ENCODE measurements at regions not wholly inside any gene's neighbourhood (a gene's known extent, or its start where the extent isn't known, plus 50 kb on each side); places are given as distances from the start of the nearest gene placed in this dataset.

DNA sequence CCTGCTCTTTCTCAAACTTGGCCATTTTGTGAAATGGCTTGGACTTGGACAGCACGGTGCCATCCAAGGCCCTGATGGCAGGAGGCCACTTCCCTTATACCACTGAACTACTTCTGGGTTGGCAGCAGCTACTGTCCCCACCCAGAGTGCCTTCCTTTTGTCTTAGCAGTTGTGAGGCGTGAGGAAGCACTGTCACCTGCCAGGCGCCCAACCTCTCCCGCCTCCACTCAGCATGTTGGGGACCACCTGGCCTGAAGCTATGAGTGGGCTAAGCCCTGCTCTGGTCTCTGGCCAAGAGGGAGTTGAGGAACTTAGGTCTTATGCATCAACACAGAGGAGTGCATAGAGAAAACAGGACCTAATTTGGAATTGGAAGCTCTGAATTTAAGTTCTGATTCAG lies 276.0 kb downstream of the ENC1 start:
- Histone ChIP-seq H4K8ac (ENCODE audit: extremely low read depth, insufficient read depth, low read length) (no peak overlapping the region), H2BK20ac (ENCODE audit: low read length) (no peak overlapping the region), H3K4me3 (ENCODE audit: extremely low read depth in 1 of 4, insufficient read depth in 2 of 4, low read depth in 3 of 4, low read length in 4 of 4) (no peak overlapping the region), H2AK5ac (ENCODE audit: low read depth, low read length) (no peak overlapping the region), H3K79me1 (ENCODE audit: low read depth, low read length) (no peaks in the 10 kb centered on the region), H4K91ac (replicated peaks; ENCODE audit: insufficient read length, low read length) (no peak overlapping the region), H2BK12ac (ENCODE audit: low read depth, low read length) (no peak overlapping the region), H3K4ac (replicated peaks; ENCODE audit: insufficient read length, low read depth, low read length) (no peak overlapping the region), H4K5ac (ENCODE audit: insufficient read length, low read depth, low read length) (no peak overlapping the region), H3K4me1 (replicated peaks in 1 of 4; ENCODE audit: control insufficient read depth in 3 of 4, insufficient read depth in 4 of 4, low read length in 3 of 4) (no peaks in the 10 kb centered on the region), H2BK15ac (ENCODE audit: low read length) (no peak overlapping the region), H3K23me2 (ENCODE audit: low read depth, low read length) (no peaks in the 10 kb centered on the region; the same call in 1 of the 2 replicates), H3K27ac (ENCODE audit: low read depth, low read length) (no peak overlapping the region), H3K9ac (replicated peaks in 1 of 4; ENCODE audit: extremely low read depth in 1 of 4, low read depth in 3 of 4, low read length in 3 of 4) (no peak overlapping the region), H3K36me3 (ENCODE audit: control insufficient read depth in 2 of 4, insufficient read depth in 4 of 4, low read length in 3 of 4) (no peaks in the 10 kb centered on the region), H2BK120ac (replicated peaks; ENCODE audit: low read depth, low read length) (no peak overlapping the region), H3K56ac (replicated peaks; ENCODE audit: insufficient read length, low read depth, low read length) (no peak overlapping the region), H2BK5ac (ENCODE audit: low read depth, low read length) (no peak overlapping the region), H3K4me2 (ENCODE audit: insufficient read depth in 1 of 2, low read depth in 2 of 2, low read length in 2 of 2) (no peak overlapping the region), H3K27me3 (replicated peaks in 1 of 4; ENCODE audit: control insufficient read depth in 3 of 4, extremely low read depth in 1 of 4, insufficient read depth in 3 of 4, low read length in 3 of 4) (no peaks in the 10 kb centered on the region), H3K9me3 (ENCODE audit: insufficient read depth in 2 of 2, low read depth in 1 of 2, low read length in 1 of 2) (no peaks in the 10 kb centered on the region), H3K14ac (ENCODE audit: insufficient read length) (no peak overlapping the region), H4K20me1 (replicated peaks in 1 of 2; ENCODE audit: control insufficient read depth in 1 of 2, insufficient read depth in 2 of 2, low read length in 2 of 2) (no peaks in the 10 kb centered on the region), H2AFZ (ENCODE audit: low read length) (no peak overlapping the region), H3K18ac (ENCODE audit: extremely low read depth, low read length) (no peak overlapping the region), H3K23ac (ENCODE audit: insufficient read length) (no peak overlapping the region), H3K79me2 (ENCODE audit: control insufficient read depth in 1 of 2, insufficient read depth in 2 of 2, low read length in 2 of 2) (no peaks in the 10 kb centered on the region)
- DNase-seq (ENCODE audit: low read depth in 1 of 2, low spot score in 2 of 2) (no peak), FAIRE-seq (no peak)
- ChIA-PET CTCF (ENCODE audit: partially characterized antibody) (interaction anchor here (1.0 kb wide), 2 partner anchors 278 to 314 kb away, joined by 3 read pairs; no protein-coding TSS in a partner anchor), POLR2A (ENCODE audit: partially characterized antibody) (no interaction called here)
- 95% methylated on average over 4 of the region's 4 CpGs; no CpG with 5 or more reads in 1 of the 2 experiments for WGBS, 2 experiments (ENCODE audit: extremely low coverage in 1 of 2, insufficient coverage in 1 of 2, insufficient read length in 1 of 2, insufficient replicate concordance in 2 of 2, low coverage in 1 of 2, low lambda C conversion rate in 2 of 2, missing lambda C conversion rate in 1 of 2)
- TF ChIP-seq, protein P1, sequence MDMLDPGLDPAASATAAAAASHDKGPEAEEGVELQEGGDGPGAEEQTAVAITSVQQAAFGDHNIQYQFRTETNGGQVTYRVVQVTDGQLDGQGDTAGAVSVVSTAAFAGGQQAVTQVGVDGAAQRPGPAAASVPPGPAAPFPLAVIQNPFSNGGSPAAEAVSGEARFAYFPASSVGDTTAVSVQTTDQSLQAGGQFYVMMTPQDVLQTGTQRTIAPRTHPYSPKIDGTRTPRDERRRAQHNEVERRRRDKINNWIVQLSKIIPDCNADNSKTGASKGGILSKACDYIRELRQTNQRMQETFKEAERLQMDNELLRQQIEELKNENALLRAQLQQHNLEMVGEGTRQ (IDR thresholded peaks at IDR 0.05; ENCODE audit: low read length) = no peak
- TF ChIP-seq POLR2A (IDR thresholded peaks at IDR 0.05; ENCODE audit: control extremely low read depth in 1 of 2, low read depth in 2 of 2, low read length in 2 of 2) = no peak
- TF ChIP-seq CHD1 (IDR thresholded peaks at IDR 0.05; ENCODE audit: low read depth, low read length) = no peak
- TF ChIP-seq, protein P2, sequence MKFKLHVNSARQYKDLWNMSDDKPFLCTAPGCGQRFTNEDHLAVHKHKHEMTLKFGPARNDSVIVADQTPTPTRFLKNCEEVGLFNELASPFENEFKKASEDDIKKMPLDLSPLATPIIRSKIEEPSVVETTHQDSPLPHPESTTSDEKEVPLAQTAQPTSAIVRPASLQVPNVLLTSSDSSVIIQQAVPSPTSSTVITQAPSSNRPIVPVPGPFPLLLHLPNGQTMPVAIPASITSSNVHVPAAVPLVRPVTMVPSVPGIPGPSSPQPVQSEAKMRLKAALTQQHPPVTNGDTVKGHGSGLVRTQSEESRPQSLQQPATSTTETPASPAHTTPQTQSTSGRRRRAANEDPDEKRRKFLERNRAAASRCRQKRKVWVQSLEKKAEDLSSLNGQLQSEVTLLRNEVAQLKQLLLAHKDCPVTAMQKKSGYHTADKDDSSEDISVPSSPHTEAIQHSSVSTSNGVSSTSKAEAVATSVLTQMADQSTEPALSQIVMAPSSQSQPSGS (IDR thresholded peaks at IDR 0.05; ENCODE audit: low read length) = no peak
- TF ChIP-seq, protein P3, sequence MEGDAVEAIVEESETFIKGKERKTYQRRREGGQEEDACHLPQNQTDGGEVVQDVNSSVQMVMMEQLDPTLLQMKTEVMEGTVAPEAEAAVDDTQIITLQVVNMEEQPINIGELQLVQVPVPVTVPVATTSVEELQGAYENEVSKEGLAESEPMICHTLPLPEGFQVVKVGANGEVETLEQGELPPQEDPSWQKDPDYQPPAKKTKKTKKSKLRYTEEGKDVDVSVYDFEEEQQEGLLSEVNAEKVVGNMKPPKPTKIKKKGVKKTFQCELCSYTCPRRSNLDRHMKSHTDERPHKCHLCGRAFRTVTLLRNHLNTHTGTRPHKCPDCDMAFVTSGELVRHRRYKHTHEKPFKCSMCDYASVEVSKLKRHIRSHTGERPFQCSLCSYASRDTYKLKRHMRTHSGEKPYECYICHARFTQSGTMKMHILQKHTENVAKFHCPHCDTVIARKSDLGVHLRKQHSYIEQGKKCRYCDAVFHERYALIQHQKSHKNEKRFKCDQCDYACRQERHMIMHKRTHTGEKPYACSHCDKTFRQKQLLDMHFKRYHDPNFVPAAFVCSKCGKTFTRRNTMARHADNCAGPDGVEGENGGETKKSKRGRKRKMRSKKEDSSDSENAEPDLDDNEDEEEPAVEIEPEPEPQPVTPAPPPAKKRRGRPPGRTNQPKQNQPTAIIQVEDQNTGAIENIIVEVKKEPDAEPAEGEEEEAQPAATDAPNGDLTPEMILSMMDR (IDR thresholded peaks at IDR 0.05; ENCODE audit: control extremely low read depth in 1 of 3, insufficient read depth in 1 of 3, low read depth in 1 of 3, low read length in 3 of 3) = no peak
- no peak for TF ChIP-seq JUND (IDR thresholded peaks at IDR 0.05; ENCODE audit: low read length)
- no peak for TF ChIP-seq EP300 (IDR thresholded peaks at IDR 0.05; ENCODE audit: borderline replicate concordance in 1 of 2, low read depth in 2 of 2, low read length in 2 of 2)
- TF ChIP-seq RBBP5 (IDR thresholded peaks at IDR 0.05; ENCODE audit: borderline replicate concordance, low read depth, low read length) = no peak
- TF ChIP-seq CREB1 (IDR thresholded peaks at IDR 0.05) = no peak
- TF ChIP-seq TBP (IDR thresholded peaks at IDR 0.05; ENCODE audit: low read depth, low read length) = no peak
